B cell (primary cell): ENCODE measurements at regions not wholly inside any gene's neighbourhood (a gene's known extent, or its start where the extent isn't known, plus 50 kb on each side); places are given as distances from the start of the nearest gene placed in this dataset.

Source experiments
- ATAC-seq: fragments of 200-7000 bp; cut with Tn5 transposase; one replicate; pipeline ENCODE4 v1.10.0; 2021; ENCODE audit warnings: low read depth, mild to moderate bottlenecking, moderate number of reproducible peaks, moderate library complexity
- CTCF ChIA-PET: fragments of 350-600 bp; sonication (Branson Sonifier 250); formaldehyde crosslinking; loops from one replicate; lab custom pipeline; 2021; ENCODE audit warnings: antibody characterized with exemption, inconsistent platforms; lab: Charles Lee
- POLR2A ChIA-PET: fragments of 350-600 bp; sonication (Branson Sonifier 250); formaldehyde crosslinking; loops from one replicate; lab custom pipeline; 2021; ENCODE audit warnings: antibody characterized with exemption; lab: Charles Lee
- DNase-seq: peaks from one replicate; pipeline ENCODE4 v3.0.0; 2013
- H2AFZ ChIP-seq: 2 replicates; pipeline ENCODE4 v1.6.1; 2012; ENCODE audit warnings: mild to moderate bottlenecking, low read depth, low read length; ENCODE audit not compliant: insufficient read depth, poor library complexity, severe bottlenecking
- H3K27ac ChIP-seq, 2 donors: 1 replicate in 1 of 2; 2 replicates in 1 of 2; pipeline ENCODE4 v1.5.1; 2012 to 2013; ENCODE audit warnings: low read length in 2 of 2, mild to moderate bottlenecking in 2 of 2, moderate library complexity in 1 of 2
- H3K27me3 ChIP-seq, 4 experiments: fragments of 200-600 bp in 1 of 4; sonication (generic) in 1 of 4; replicated peaks in 1 of 4; 1 replicate in 2 of 4; 2 replicates in 2 of 4; pipeline versions ENCODE4 v1.6.1 to v1.7.0; 2013 to 2016; ENCODE audit warnings: low read length in 3 of 4, mild to moderate bottlenecking in 2 of 4, mixed read lengths in 1 of 4, moderate library complexity in 1 of 4; ENCODE audit not compliant: insufficient read depth in 4 of 4, control insufficient read depth in 3 of 4; ENCODE audit errors: control extremely low read depth in 1 of 4
- H3K36me3 ChIP-seq, 2 experiments: replicated peaks in 1 of 2; 1 replicate in 1 of 2; 2 replicates in 1 of 2; pipeline versions ENCODE4 v1.6.1 to v1.7.1; 2013; ENCODE audit warnings: low read length in 1 of 2; ENCODE audit not compliant: insufficient read depth in 2 of 2, control insufficient read depth in 1 of 2; ENCODE audit errors: control extremely low read depth in 1 of 2, extremely low read depth in 1 of 2
- H3K4me1 ChIP-seq, 2 donors: fragments of 200-600 bp in 1 of 2; sonication (generic) in 1 of 2; 1 replicate in 1 of 2; 2 replicates in 1 of 2; pipeline versions ENCODE4 v1.5.1 to v1.6.1; 2013 to 2017; ENCODE audit warnings: low read length in 2 of 2; ENCODE audit not compliant: control insufficient read depth in 2 of 2, insufficient read depth in 2 of 2
- H3K4me2 ChIP-seq: replicated peaks from 2 replicates; pipeline ENCODE3; 2012; ENCODE audit warnings: mild to moderate bottlenecking, low read depth, low read length; ENCODE audit not compliant: poor library complexity, severe bottlenecking
- H3K4me3 ChIP-seq, 5 experiments: fragments of 200-600 bp in 1 of 5; sonication (generic) in 1 of 5; 1 replicate in 3 of 5; 2 replicates in 2 of 5; pipeline versions ENCODE4 v1.5.1 to v1.7.0; 2011 to 2016; ENCODE audit warnings: low read length in 4 of 5, mild to moderate bottlenecking in 4 of 5, low read depth in 2 of 5, control low read depth in 1 of 5, moderate library complexity in 1 of 5; ENCODE audit not compliant: insufficient read depth in 1 of 5; ENCODE audit errors: control extremely low read depth in 1 of 5, extremely low read depth in 1 of 5
- H3K79me2 ChIP-seq: fragments of 200-600 bp; sonication (generic); one replicate; pipeline ENCODE4 v1.6.0; 2016; ENCODE audit warnings: low read length; ENCODE audit not compliant: control insufficient read depth, insufficient read depth
- H3K9ac ChIP-seq: fragments of 200-600 bp; sonication (generic); 2 replicates; pipeline ENCODE4 v1.6.1; 2017; ENCODE audit warnings: mild to moderate bottlenecking, low read length, moderate library complexity
- H3K9me3 ChIP-seq, 3 donors: one replicate each; pipeline versions ENCODE4 v1.6.1 to v1.7.1; 2013; ENCODE audit warnings: low read length in 2 of 3; ENCODE audit not compliant: control insufficient read depth in 2 of 3, insufficient read depth in 1 of 3; ENCODE audit errors: control extremely low read depth in 1 of 3
- H4K20me1 ChIP-seq: 2 replicates; pipeline ENCODE4 v1.6.0; 2012; ENCODE audit warnings: mild to moderate bottlenecking, low read length; ENCODE audit not compliant: insufficient read depth, control insufficient read depth, poor library complexity, severe bottlenecking
- H3K27ac Mint-ChIP-seq: one replicate; pipeline ENCODE4 v1.8.0; 2021; ENCODE audit warnings: mixed read lengths
- H3K27me3 Mint-ChIP-seq: one replicate; pipeline ENCODE4 v1.8.0; 2021; ENCODE audit warnings: mixed read lengths
- H3K4me1 Mint-ChIP-seq: one replicate; pipeline ENCODE4 v1.8.0; 2021; ENCODE audit warnings: mixed read lengths
- H3K4me3 Mint-ChIP-seq: one replicate; pipeline ENCODE4 v1.8.0; 2021; ENCODE audit warnings: mixed read lengths
- H3K9me3 Mint-ChIP-seq: one replicate; pipeline ENCODE4 v1.8.0; 2022; ENCODE audit warnings: mixed read lengths; ENCODE audit not compliant: insufficient read depth
- EZH2 ChIP-seq: IDR thresholded peaks from 2 replicates; pipeline ENCODE4 v1.6.1; 2012; ENCODE audit warnings: borderline replicate concordance, low read depth, mild to moderate bottlenecking, moderate library complexity, low read length; ENCODE audit not compliant: insufficient read depth, poor library complexity, severe bottlenecking
- WGBS: methylation state at CpG from one replicate; pipeline ENCODE4 v1.1.5; 2013; ENCODE audit warnings: missing lambda C conversion rate; ENCODE audit not compliant: insufficient coverage; 5-methylcytosine and 5-hydroxymethylcytosine counted together
- intact Hi-C: fragments of 100-400 bp; cut with micrococcal nuclease; formaldehyde crosslinking; loops from one replicate; pipeline ENCODE4 v1.10.0; 2022
- TF ChIP-seq, protein P1 (sequence below): fragments of 200-600 bp; IDR thresholded peaks from one replicate; pipeline ENCODE4 v1.8.0; 2022; ENCODE audit warnings: antibody characterized with exemption, mild to moderate bottlenecking

- intact Hi-C loops: no loop called here
- POLR2A ChIA-PET: no interaction called here
- WGBS: 90% methylated on average over 5 of the region's 5 CpGs
- Histone ChIP-seq H3K9ac (no peak overlapping the region), H3K27ac (no peak overlapping the region), H3K4me2 (no peak overlapping the region), H3K36me3 (no peaks in the 10 kb centered on the region), H3K27me3 (no peaks in the 10 kb centered on the region), H3K4me3 (no peak overlapping the region), H3K4me1 (no peaks in the 10 kb centered on the region), H4K20me1 (no peaks in the 10 kb centered on the region), H2AFZ (no peak overlapping the region), H3K9me3 (peaks cover 0 to 17% (median 0%) of the 10 kb centered on the region in 3 donors), H3K79me2 (no peaks in the 10 kb centered on the region)
- Mint-ChIP-seq H3K4me3 (no peak overlapping the region), H3K9me3 (no peaks in the 10 kb centered on the region), H3K27me3 (no peaks in the 10 kb centered on the region), H3K4me1 (no peaks in the 10 kb centered on the region), H3K27ac (no peak overlapping the region)
- ATAC-seq: no peak
- no peak for DNase-seq
- CTCF ChIA-PET: no interaction called here
- no peak for TF ChIP-seq EZH2
- TF ChIP-seq, protein P1, sequence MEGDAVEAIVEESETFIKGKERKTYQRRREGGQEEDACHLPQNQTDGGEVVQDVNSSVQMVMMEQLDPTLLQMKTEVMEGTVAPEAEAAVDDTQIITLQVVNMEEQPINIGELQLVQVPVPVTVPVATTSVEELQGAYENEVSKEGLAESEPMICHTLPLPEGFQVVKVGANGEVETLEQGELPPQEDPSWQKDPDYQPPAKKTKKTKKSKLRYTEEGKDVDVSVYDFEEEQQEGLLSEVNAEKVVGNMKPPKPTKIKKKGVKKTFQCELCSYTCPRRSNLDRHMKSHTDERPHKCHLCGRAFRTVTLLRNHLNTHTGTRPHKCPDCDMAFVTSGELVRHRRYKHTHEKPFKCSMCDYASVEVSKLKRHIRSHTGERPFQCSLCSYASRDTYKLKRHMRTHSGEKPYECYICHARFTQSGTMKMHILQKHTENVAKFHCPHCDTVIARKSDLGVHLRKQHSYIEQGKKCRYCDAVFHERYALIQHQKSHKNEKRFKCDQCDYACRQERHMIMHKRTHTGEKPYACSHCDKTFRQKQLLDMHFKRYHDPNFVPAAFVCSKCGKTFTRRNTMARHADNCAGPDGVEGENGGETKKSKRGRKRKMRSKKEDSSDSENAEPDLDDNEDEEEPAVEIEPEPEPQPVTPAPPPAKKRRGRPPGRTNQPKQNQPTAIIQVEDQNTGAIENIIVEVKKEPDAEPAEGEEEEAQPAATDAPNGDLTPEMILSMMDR: no peak
Observed at GRCh38 chr4:35800669-35801068, 443.6 kb downstream of the ARAP2 start.

GRCh38 chr4:35802644-35803043 is 441.7 kb downstream of the ARAP2 start:
- H3K4me1 ChIP-seq: no peaks in the 10 kb centered on the region
- H3K27me3 Mint-ChIP-seq: no peaks in the 10 kb centered on the region
- intact Hi-C loops: no loop called here
- DNase-seq (no peak), ATAC-seq (no peak)
- no peaks in the 10 kb centered on the region for H3K9me3 Mint-ChIP-seq
- no peak overlapping the region for H3K27ac ChIP-seq
- no peaks in the 10 kb centered on the region for H3K79me2 ChIP-seq
- TF ChIP-seq, protein P1: no peak
- no peak for TF ChIP-seq EZH2
- no peak overlapping the region for H3K9ac ChIP-seq
- WGBS: 69% methylated on average over 2 of the region's 2 CpGs
- no peaks in the 10 kb centered on the region for H3K4me1 Mint-ChIP-seq
- H2AFZ ChIP-seq: no peak overlapping the region
- H3K4me3 Mint-ChIP-seq: no peak overlapping the region
- no peak overlapping the region for H3K4me2 ChIP-seq
- ChIA-PET POLR2A (no interaction called here), CTCF (no interaction called here)
- no peaks in the 10 kb centered on the region for H3K36me3 ChIP-seq
- no peak overlapping the region for H3K4me3 ChIP-seq
- no peaks in the 10 kb centered on the region for H3K27me3 ChIP-seq
- H3K27ac Mint-ChIP-seq: no peak overlapping the region
- H3K9me3 ChIP-seq: peaks cover 0 to 17% (median 1%) of the 10 kb centered on the region in 3 donors
- no peaks in the 10 kb centered on the region for H4K20me1 ChIP-seq
